ENCODE measurements at regions not wholly inside any gene's neighbourhood (a gene's known extent, or its start where the extent isn't known, plus 50 kb on each side); places are given as distances from the start of the nearest gene placed in this dataset.

- TF ChIP-seq YY1 (IDR thresholded peaks at IDR 0.05; ENCODE audit: insufficient read depth, insufficient read length) (no peak), SUZ12 (IDR thresholded peaks at IDR 0.05; ENCODE audit: extremely low read depth, insufficient read depth, insufficient read length) (no peak), ZNF274 (IDR thresholded peaks at IDR 0.05; ENCODE audit: low read depth, low read length) (no peak)
Measured at GRCh38 chr3:13727890-13728289, 152.0 kb downstream of the WNT7A start.
